Spleen (tissue), 11 donors: ENCODE measurements at regions not wholly inside any gene's neighbourhood (a gene's known extent, or its start where the extent isn't known, plus 50 kb on each side); places are given as distances from the start of the nearest gene placed in this dataset.

Experiments
- DNase-seq: peaks from one replicate; pipeline ENCODE4 v3.0.0-alpha.2; 2020
- H3K27ac ChIP-seq, 8 donors: fragments of 200-600 bp; sonication (generic) in 7 of 8; 1 replicate in 4 of 8; 2 replicates in 4 of 8; pipeline versions ENCODE4 v1.5.0 to v1.8.0; 2016 to 2021; ENCODE audit warnings: inconsistent platforms in 4 of 8, mild to moderate bottlenecking in 4 of 8, moderate library complexity in 1 of 8
- H3K27me3 ChIP-seq, 7 donors: fragments of 200-600 bp; sonication (generic) in 6 of 7; replicated peaks in 1 of 7; 1 replicate in 4 of 7; 2 replicates in 3 of 7; pipeline versions ENCODE4 v1.5.0 to v1.8.0; 2016 to 2021; ENCODE audit warnings: inconsistent platforms in 3 of 7, mild to moderate bottlenecking in 1 of 7
- H3K36me3 ChIP-seq, 6 donors: fragments of 200-600 bp; sonication (generic) in 5 of 6; 1 replicate in 4 of 6; 2 replicates in 2 of 6; pipeline versions ENCODE4 v1.5.0 to v1.8.0; 2016 to 2021; ENCODE audit warnings: inconsistent platforms in 2 of 6
- H3K4me1 ChIP-seq, 6 donors: fragments of 200-600 bp; sonication (generic) in 5 of 6; 1 replicate in 3 of 6; 2 replicates in 3 of 6; pipeline versions ENCODE4 v1.5.0 to v1.8.0; 2016 to 2021; ENCODE audit warnings: inconsistent platforms in 3 of 6
- H3K4me3 ChIP-seq, 8 donors: fragments of 200-600 bp; sonication (generic) in 7 of 8; 1 replicate in 4 of 8; 2 replicates in 4 of 8; pipeline versions ENCODE4 v1.5.0 to v1.8.0; 2016 to 2021; ENCODE audit warnings: inconsistent platforms in 4 of 8, mild to moderate bottlenecking in 4 of 8, moderate library complexity in 2 of 8
- H3K9me3 ChIP-seq, 8 donors: fragments of 200-600 bp; sonication (generic) in 7 of 8; 1 replicate in 4 of 8; 2 replicates in 4 of 8; pipeline versions ENCODE4 v1.5.0 to v1.8.0; 2016 to 2021; ENCODE audit warnings: inconsistent platforms in 4 of 8
- POLR2A ChIP-seq, 3 donors: fragments of 450-650 bp; IDR thresholded peaks; one replicate each; pipeline ENCODE4 v1.5.1; 2017; ENCODE audit warnings: antibody characterized with exemption in 3 of 3, mild to moderate bottlenecking in 1 of 3
- POLR2AphosphoS5 ChIP-seq, 3 donors: sonication (generic); formaldehyde crosslinking; IDR thresholded peaks; one replicate each; pipeline ENCODE4 v1.5.1; 2017; ENCODE audit warnings: antibody characterized with exemption in 3 of 3
- WGBS, 5 donors: extraction: QIAGEN DNeasy Blood & Tissue Kit in 3 of 5; methylation state at CpG; one replicate each; pipeline versions ENCODE4 v1.1.5 to v1.1.7; 2013 to 2018; 5-methylcytosine and 5-hydroxymethylcytosine counted together
- intact Hi-C: fragments of 100-400 bp; cut with DNase I; formaldehyde crosslinking; loops from one replicate; pipeline ENCODE4 v1.15.0; 2023; ENCODE audit warnings: low total_unique reads
- TF ChIP-seq, protein P1 (sequence below), 11 experiments: fragments of 200-600 bp in 7 of 11; fragments of 450-650 bp in 4 of 11; sonication (generic) in 4 of 11; IDR thresholded peaks in 8 of 11; conservative IDR thresholded peaks in 3 of 11; 1 replicate in 7 of 11; 2 replicates in 4 of 11; pipeline versions ENCODE4 v1.4.0 to v1.8.0; 2016 to 2021; ENCODE audit warnings: antibody characterized with exemption in 11 of 11, inconsistent platforms in 4 of 11, mild to moderate bottlenecking in 1 of 11
- donor health status: healthy with polysubstance abuse.
- donor health status: DM: no; HTN: no; CAD: no; lungs with moderate emphysema.
- donor health status: DM: no; HTN: no; CAD: no.
- donor health status: Bipolar disorder and iron deficiency.
- donor health status: healthy.
- donor health status: DM: no; HTN: no; CAD: no.
- donor health status: DM: yes; HTN: yes; CAD: no.

DNA sequence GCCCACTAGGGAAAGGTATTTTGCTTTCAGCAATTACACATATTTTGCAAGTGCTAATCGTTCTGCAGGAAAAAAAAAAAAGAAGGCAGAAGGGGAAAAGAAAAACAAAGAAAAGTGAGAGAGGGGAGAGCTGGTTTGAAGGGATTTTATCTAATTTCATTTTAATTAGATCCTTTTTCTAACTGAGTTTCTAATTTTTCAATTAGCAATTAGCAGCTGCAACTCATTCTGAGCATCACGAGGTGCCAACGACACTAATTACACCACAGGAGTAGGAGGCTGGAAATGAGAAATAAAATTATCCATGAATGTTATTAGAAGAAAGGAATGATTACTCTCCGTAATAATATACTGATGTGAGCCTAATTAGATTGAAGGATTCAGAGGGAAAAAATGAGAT, 481.0 kb upstream of the CAMK1G start:
- Histone ChIP-seq H3K4me3 (no peak overlapping the region), H3K4me1 (no peaks in the 10 kb centered on the region), H3K36me3 (no peaks in the 10 kb centered on the region), H3K27me3 (peaks cover 0 to 5% (median 0%) of the 10 kb centered on the region in 7 donors), H3K27ac (no peak overlapping the region), H3K9me3 (no peaks in the 10 kb centered on the region)
- no peak for DNase-seq
- 66 to 76% (median 68%) methylated on average over 4 of the region's 4 CpGs for WGBS, 5 donors
- intact Hi-C loops = no loop called here
- TF ChIP-seq POLR2AphosphoS5 (IDR thresholded peaks at IDR 0.05) = no peak
- TF ChIP-seq, protein P1, sequence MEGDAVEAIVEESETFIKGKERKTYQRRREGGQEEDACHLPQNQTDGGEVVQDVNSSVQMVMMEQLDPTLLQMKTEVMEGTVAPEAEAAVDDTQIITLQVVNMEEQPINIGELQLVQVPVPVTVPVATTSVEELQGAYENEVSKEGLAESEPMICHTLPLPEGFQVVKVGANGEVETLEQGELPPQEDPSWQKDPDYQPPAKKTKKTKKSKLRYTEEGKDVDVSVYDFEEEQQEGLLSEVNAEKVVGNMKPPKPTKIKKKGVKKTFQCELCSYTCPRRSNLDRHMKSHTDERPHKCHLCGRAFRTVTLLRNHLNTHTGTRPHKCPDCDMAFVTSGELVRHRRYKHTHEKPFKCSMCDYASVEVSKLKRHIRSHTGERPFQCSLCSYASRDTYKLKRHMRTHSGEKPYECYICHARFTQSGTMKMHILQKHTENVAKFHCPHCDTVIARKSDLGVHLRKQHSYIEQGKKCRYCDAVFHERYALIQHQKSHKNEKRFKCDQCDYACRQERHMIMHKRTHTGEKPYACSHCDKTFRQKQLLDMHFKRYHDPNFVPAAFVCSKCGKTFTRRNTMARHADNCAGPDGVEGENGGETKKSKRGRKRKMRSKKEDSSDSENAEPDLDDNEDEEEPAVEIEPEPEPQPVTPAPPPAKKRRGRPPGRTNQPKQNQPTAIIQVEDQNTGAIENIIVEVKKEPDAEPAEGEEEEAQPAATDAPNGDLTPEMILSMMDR (IDR thresholded peaks at IDR 0.05 in 8 of 11, conservative IDR thresholded peaks at IDR 0.05 in 3 of 11) = no peak
- TF ChIP-seq POLR2A (IDR thresholded peaks at IDR 0.05) = no peak

DNA sequence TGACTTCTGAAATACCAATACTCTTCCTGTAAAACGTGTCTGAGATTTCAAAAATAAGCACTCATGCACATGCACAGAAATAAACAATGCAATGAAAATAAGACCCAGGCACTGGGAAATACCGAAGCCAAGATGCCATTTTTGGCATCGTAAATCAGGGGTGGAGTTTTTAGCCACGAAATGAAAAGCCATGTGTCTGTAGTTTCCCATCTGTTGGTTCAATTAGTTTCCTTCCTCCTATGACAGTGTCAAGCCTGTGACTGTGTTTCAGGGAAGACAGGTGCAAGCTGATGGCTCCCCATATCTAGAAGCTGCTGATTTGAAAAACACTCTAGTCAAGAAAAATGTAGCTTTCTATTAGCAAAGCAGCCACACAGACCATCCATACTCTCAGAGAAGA, 480.4 kb upstream of the CAMK1G start:
- TF ChIP-seq POLR2A (IDR thresholded peaks at IDR 0.05) (no peak), POLR2AphosphoS5 (IDR thresholded peaks at IDR 0.05) (no peak)
- TF ChIP-seq, protein P1 (IDR thresholded peaks at IDR 0.05 in 8 of 11, conservative IDR thresholded peaks at IDR 0.05 in 3 of 11) = no peak
- no peak for DNase-seq
- 11 to 19% (median 14%) methylated on average over 4 of the region's 4 CpGs for WGBS, 5 donors
- Histone ChIP-seq H3K36me3 (no peaks in the 10 kb centered on the region), H3K27me3 (peaks cover 0 to 5% (median 0%) of the 10 kb centered on the region in 7 donors), H3K9me3 (no peaks in the 10 kb centered on the region), H3K27ac (no peak overlapping the region), H3K4me1 (no peaks in the 10 kb centered on the region), H3K4me3 (no peak overlapping the region)
- intact Hi-C loops = no loop called here

DNA sequence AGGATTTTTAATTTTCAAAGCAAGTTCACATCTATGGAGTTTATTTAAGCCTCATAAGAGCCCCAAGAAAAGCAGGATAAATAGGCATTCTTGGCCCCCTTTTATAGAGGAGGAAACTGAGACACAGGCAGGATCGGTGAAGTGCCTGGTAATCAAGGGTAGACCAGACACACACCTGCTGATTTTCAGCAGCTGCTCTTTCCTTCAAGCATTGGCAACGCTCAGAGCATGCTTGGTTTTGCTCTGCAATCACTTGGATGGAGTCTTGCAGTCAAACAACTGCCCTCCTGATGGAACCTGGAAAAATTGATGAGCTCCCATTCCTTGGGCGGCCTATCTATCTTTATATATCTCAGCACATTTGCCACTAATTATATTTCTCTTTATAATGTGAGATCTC, 478.9 kb upstream of the CAMK1G start:
- Histone ChIP-seq H3K9me3 (no peaks in the 10 kb centered on the region), H3K27me3 (peaks cover 0 to 5% (median 0%) of the 10 kb centered on the region in 7 donors), H3K27ac (no peak overlapping the region), H3K36me3 (no peaks in the 10 kb centered on the region), H3K4me1 (no peaks in the 10 kb centered on the region), H3K4me3 (no peak overlapping the region)
- DNase-seq = no peak
- TF ChIP-seq POLR2AphosphoS5 (IDR thresholded peaks at IDR 0.05) = no peak
- TF ChIP-seq, protein P1 (IDR thresholded peaks at IDR 0.05 in 8 of 11, conservative IDR thresholded peaks at IDR 0.05 in 3 of 11) = no peak
- no peak for TF ChIP-seq POLR2A (IDR thresholded peaks at IDR 0.05)
- intact Hi-C loops = no loop called here
- WGBS, 5 donors = 68 to 81% (median 75%) methylated on average over 3 of the region's 3 CpGs

DNA sequence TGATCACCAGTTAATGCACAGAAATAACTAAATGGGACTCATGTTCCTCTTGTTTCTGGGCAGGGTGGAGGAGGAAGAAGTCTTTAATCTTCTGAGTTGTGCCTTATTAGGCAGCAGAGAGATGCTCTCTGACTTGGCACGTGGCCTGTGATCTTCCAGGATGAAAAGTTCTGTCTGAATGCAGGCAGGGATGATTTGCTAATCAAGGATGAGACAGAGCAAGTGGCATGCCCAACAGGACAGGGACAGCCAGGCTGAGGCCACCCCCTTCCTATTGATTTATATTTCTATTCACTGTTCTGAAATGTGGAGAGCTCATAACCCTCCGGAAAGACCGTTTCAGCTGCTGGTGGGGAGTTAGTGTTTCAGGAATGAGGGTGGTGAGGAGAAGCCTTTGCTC, 477.8 kb upstream of the CAMK1G start:
- H3K36me3 ChIP-seq = no peaks in the 10 kb centered on the region
- no peak overlapping the region for H3K27ac ChIP-seq
- H3K4me1 ChIP-seq = no peaks in the 10 kb centered on the region
- H3K9me3 ChIP-seq = no peaks in the 10 kb centered on the region
- intact Hi-C loops = no loop called here
- TF ChIP-seq POLR2A (IDR thresholded peaks at IDR 0.05) = no peak
- TF ChIP-seq POLR2AphosphoS5 (IDR thresholded peaks at IDR 0.05) = no peak
- TF ChIP-seq, protein P1 (IDR thresholded peaks at IDR 0.05 in 8 of 11, conservative IDR thresholded peaks at IDR 0.05 in 3 of 11) = no peak
- DNase-seq = no peak
- H3K4me3 ChIP-seq = no peak overlapping the region
- peaks cover 0 to 5% (median 0%) of the 10 kb centered on the region in 7 donors for H3K27me3 ChIP-seq
- 54 to 74% (median 67%) methylated on average over 3 of the region's 3 CpGs for WGBS, 5 donors
